Upper lobe of right lung (tissue), 1 donor: ENCODE measurements at regions not wholly inside any gene's neighbourhood (a gene's known extent, or its start where the extent isn't known, plus 50 kb on each side); places are given as distances from the start of the nearest gene placed in this dataset.
"Not testable (repeated sequence)": the region's sequence is repeated elsewhere in the genome, so short reads cannot be mapped to it uniquely, and the experiment has no call there.

Experiments used
- ATAC-seq: fragments of 200-7000 bp; cut with Tn5 transposase; one replicate; pipeline ENCODE4 v1.9.1; 2020; ENCODE audit warnings: mild to moderate bottlenecking, moderate library complexity
- DNase-seq: peaks from one replicate; pipeline ENCODE4 v3.0.0-alpha.2; 2020
- H3K27ac ChIP-seq: fragments of 200-600 bp; one replicate; pipeline ENCODE4 v1.8.0; 2022
- H3K27me3 ChIP-seq: fragments of 200-600 bp; one replicate; pipeline ENCODE4 v1.8.0; 2022; ENCODE audit warnings: mild to moderate bottlenecking
- H3K36me3 ChIP-seq: fragments of 200-600 bp; one replicate; pipeline ENCODE4 v1.8.0; 2022
- H3K4me1 ChIP-seq: fragments of 200-600 bp; one replicate; pipeline ENCODE4 v1.8.0; 2022
- H3K4me3 ChIP-seq: fragments of 200-600 bp; one replicate; pipeline ENCODE4 v1.8.0; 2022; ENCODE audit warnings: mild to moderate bottlenecking
- H3K9me3 ChIP-seq: fragments of 200-600 bp; one replicate; pipeline ENCODE4 v1.8.0; 2022
- intact Hi-C: fragments of 100-400 bp; cut with DNase I; formaldehyde crosslinking; loops from one replicate; pipeline ENCODE4 v1.11.0; 2022
- TF ChIP-seq, protein P1 (sequence below): fragments of 200-600 bp; IDR thresholded peaks from one replicate; pipeline ENCODE4 v1.8.0; 2022; ENCODE audit warnings: antibody characterized with exemption
- donor health status: DM: no; HTN: yes; CAD: no; lungs with severe emphysema.

DNA sequence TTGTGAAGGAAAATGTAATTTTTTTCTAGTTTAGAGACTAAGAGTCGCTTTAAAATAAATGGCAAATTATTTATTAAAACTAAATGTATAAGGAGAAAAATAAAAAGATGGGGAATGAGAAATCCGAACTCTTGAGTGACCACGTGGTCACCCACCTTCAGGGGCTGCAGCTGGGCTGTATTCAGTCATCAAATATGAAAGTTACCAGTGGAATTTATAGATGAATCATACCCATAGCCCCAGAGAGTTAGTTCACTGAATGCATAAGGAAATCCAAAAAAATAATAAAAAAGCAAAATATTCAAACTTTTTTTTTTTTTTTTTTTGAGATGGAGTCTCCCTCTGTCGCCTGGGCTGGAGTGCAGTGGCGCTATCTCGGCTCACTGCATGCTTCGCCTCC, 947.7 kb upstream of the ADGRB3 start:
- intact Hi-C loops, result no loop called here
- TF ChIP-seq, protein P1, sequence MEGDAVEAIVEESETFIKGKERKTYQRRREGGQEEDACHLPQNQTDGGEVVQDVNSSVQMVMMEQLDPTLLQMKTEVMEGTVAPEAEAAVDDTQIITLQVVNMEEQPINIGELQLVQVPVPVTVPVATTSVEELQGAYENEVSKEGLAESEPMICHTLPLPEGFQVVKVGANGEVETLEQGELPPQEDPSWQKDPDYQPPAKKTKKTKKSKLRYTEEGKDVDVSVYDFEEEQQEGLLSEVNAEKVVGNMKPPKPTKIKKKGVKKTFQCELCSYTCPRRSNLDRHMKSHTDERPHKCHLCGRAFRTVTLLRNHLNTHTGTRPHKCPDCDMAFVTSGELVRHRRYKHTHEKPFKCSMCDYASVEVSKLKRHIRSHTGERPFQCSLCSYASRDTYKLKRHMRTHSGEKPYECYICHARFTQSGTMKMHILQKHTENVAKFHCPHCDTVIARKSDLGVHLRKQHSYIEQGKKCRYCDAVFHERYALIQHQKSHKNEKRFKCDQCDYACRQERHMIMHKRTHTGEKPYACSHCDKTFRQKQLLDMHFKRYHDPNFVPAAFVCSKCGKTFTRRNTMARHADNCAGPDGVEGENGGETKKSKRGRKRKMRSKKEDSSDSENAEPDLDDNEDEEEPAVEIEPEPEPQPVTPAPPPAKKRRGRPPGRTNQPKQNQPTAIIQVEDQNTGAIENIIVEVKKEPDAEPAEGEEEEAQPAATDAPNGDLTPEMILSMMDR, result no peak
- no peaks in the 10 kb centered on the region for H3K4me1 ChIP-seq

DNA sequence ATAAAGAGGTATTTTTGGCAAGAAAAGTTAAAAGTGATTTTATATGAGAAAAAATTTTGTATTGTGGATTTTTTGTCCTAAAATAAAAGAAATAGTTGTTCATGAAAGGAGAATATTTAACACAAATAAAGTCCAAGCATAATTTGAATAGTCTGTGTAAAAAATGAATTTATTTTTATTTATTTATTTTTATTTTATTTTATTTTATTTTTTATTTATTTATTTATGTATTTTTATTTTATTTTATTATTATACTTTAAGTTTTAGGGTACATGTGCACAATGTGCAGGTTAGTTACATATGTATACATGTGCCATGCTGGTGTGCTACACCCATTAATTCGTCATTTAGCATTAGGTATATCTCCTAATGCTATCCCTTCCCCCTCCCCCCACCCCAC, 948.9 kb upstream of the ADGRB3 start:
- not testable (repeated sequence) for H3K36me3 ChIP-seq

More for the DNA sequence above, 947.7 kb upstream of the ADGRB3 start:
- Histone ChIP-seq H3K4me3 (no peak overlapping the region), H3K9me3 (no peaks in the 10 kb centered on the region), H3K27ac (no peak overlapping the region), H3K27me3 (no peaks in the 10 kb centered on the region), H3K36me3 (no peaks in the 10 kb centered on the region)
- DNase-seq (no peak), ATAC-seq (no peak)

DNA sequence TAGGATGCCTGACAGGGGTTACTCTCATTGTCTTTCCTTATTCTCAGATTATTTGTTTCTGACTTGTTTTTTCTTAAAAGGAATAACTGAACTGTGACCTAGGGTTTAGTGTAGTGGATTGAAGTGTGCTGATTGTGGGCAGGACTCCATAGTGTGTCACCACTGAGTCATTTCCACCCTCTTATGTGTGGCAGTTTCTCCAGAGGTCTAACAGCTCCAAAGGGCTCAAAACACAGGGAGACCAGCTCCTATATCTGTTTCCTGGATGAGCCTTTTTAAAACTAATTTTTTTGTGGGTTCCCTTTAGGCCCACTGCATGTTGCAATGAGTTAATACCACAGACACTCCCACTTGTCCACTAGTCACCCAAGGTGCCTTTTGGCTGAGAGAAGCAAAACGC, 951.1 kb upstream of the ADGRB3 start:
- H3K4me1 ChIP-seq, result no peaks in the 10 kb centered on the region
- no peaks in the 10 kb centered on the region for H3K9me3 ChIP-seq
- H3K4me3 ChIP-seq, result no peak overlapping the region
- no peaks in the 10 kb centered on the region for H3K36me3 ChIP-seq
- ATAC-seq, result no peak
- H3K27ac ChIP-seq, result no peak overlapping the region
- intact Hi-C loops, result no loop called here
- TF ChIP-seq, protein P1, result no peak
- DNase-seq, result no peak
- H3K27me3 ChIP-seq, result no peaks in the 10 kb centered on the region

More for the DNA sequence above, 948.9 kb upstream of the ADGRB3 start:
- intact Hi-C loops, H3K27ac ChIP-seq, ATAC-seq, H3K9me3 ChIP-seq, DNase-seq, H3K4me3 ChIP-seq, H3K27me3 ChIP-seq, H3K4me1 ChIP-seq: not testable (repeated sequence)

DNA sequence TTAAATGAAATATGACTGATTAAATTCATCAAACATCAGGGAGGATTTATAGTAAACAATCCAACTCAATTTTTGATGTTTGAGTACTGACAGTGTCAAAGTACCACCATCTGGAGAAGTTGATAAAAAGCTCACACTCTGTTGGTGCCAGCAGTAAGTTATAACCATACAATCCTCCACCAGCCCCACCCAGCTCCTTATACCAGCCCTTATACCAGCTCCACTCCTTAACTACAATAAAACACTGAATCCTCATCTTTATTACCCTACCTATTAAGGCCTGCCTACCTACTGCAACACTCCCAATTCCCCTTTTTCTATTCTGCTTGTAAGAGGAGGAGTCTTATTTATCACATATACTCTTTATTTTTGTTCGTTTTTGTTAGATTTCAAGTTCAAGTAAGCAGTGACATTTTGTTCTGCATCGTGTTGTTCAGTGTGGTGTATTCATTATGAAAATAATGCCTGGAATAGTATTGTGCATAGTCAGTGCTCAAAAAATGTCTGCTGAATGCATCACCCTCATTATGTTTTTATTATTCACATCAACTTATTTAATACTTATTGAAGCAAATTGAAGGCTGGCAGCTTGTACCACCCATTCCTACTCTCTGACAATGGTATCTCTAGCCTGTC, 954.7 kb upstream of the ADGRB3 start:
- H3K36me3 ChIP-seq, result no peaks in the 10 kb centered on the region
- no peaks in the 10 kb centered on the region for H3K4me1 ChIP-seq
- no peaks in the 10 kb centered on the region for H3K27me3 ChIP-seq
- intact Hi-C loops, result no loop called here
- TF ChIP-seq, protein P1, result no peak
- H3K9me3 ChIP-seq, result no peaks in the 10 kb centered on the region
- ATAC-seq, result no peak
- no peak for DNase-seq
- H3K4me3 ChIP-seq, result no peak overlapping the region
- no peak overlapping the region for H3K27ac ChIP-seq

DNA sequence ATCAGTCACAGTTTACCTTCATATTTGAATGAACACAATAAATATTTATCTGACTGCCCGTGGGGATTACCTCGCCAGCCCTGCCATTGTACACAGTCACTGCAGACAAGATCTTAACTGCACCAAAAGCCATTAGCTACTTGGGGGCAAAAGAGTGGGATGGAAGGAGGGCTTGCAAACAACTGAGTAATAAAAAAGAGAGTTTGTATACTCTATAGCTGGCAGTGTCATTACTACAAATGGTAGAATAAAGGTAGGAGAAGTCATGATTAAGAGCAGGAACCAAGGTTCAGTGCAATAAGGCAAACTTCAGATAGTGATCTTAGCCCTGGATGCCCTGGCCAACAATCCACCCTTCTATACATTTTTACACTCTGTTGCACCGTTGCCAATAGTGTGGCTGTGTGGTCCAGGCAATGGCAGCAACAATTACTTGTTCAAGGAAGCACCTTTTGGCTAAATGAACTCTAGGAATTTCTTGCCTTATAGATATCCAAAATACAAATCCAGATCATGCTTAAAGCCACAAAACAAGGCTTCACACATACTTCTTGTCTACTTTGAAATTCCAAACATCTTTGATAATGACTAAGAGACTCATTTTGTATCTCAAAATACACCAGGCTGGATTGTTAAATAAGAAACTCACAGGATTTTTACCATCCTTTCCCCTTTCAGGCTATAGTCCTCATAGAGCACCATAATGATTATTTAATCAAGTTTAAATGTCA, 955.4 kb upstream of the ADGRB3 start:
- Histone ChIP-seq H3K4me3 (no peak overlapping the region), H3K9me3 (no peaks in the 10 kb centered on the region), H3K4me1 (no peaks in the 10 kb centered on the region), H3K27me3 (no peaks in the 10 kb centered on the region), H3K36me3 (no peaks in the 10 kb centered on the region), H3K27ac (no peak overlapping the region)
- intact Hi-C loops, result no loop called here
- no peak for ATAC-seq
- DNase-seq, result no peak
- TF ChIP-seq, protein P1, result no peak

DNA sequence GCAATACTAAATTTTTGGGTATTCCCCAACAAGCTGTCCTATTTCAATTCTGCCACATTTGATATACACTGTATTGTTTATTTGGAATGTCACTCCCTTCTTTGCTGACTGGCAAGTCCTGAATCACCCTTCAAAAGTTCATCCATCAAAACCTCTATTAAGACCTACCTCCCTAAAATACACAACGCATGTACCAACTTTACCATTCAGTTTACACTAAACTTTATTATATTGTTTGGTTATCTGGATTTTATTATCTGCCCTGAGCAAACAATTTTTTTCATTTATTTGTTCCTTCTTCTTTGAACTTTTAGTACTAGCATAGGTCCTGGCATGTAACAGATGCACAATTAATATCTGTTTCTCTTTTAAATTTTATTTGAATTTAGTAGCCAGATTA, 958.2 kb upstream of the ADGRB3 start:
- H3K36me3 ChIP-seq, result no peaks in the 10 kb centered on the region
- no peaks in the 10 kb centered on the region for H3K27me3 ChIP-seq
- ATAC-seq (no peak), DNase-seq (no peak)
- H3K4me3 ChIP-seq, result no peak overlapping the region
- no peaks in the 10 kb centered on the region for H3K4me1 ChIP-seq
- TF ChIP-seq, protein P1, result no peak
- intact Hi-C loops, result no loop called here
- H3K27ac ChIP-seq, result no peak overlapping the region
- H3K9me3 ChIP-seq, result peaks cover 7% of the 10 kb centered on the region
